Activated CD4-positive, alpha-beta T cell treated with anti-CD3 and anti-CD28 coated beads, Interleukin-2, amount 50 U/mL, for 4 hours (primary cell): ENCODE measurements at regions not wholly inside any gene's neighbourhood (a gene's known extent, or its start where the extent isn't known, plus 50 kb on each side); places are given as distances from the start of the nearest gene placed in this dataset.

Experiments
- DNase-seq, 2 experiments: peaks; one replicate each; pipeline ENCODE4 v3.0.0-alpha.2; 2020

GRCh38 chr14:66076176-66076575 is 410.0 kb upstream of the CCDC196 start:
- no peak for DNase-seq

DNA sequence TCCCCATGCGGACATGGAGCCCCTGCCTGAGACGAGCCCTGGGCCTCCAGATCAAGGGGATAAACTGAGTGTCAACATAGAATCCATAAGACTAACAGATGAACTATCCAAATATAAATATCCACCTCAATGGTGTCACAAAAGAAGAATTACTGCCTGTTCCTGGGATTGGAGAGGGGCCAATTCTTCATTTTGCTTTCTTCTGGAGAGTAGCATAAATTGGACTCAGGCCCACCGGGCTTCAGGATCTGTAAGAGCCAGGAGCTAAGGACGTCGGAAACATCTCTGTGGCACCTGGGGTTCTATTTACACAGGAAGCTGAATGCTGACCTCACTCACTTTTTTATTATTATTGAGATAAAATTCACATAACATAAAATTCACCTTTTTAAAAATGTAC is 408.2 kb upstream of the CCDC196 start:
- no peak for DNase-seq

GRCh38 chr14:66081594-66082376 is 404.4 kb upstream of the CCDC196 start:
- DNase-seq: no peak

- no peak for DNase-seq
Measured at GRCh38 chr14:66085224-66085623, 400.9 kb upstream of the CCDC196 start.

DNA sequence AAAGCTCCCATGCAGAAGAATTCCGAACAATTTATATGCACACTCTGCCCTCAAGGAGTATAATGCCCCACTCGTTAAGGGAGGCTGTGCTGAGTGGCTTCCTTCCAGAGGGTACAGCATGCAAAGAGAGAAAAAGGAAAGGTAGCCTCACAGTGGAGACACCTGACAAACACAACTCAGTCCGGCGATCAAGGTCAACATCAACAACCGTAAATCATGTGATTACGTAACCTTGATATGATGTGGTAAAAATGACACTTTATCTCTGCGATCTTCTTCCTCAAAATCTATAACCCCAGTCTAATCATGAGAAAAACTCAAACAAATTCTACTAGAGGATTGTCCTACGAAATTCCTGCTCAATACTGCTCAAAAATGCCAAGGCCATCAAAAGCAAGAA is 400.5 kb upstream of the CCDC196 start:
- DNase-seq: no peak

GRCh38 chr14:66087231-66087630 is 398.9 kb upstream of the CCDC196 start:
- DNase-seq: no peak

- DNase-seq: no peak
Measured at GRCh38 chr14:66088656-66089055, 397.5 kb upstream of the CCDC196 start.

DNA sequence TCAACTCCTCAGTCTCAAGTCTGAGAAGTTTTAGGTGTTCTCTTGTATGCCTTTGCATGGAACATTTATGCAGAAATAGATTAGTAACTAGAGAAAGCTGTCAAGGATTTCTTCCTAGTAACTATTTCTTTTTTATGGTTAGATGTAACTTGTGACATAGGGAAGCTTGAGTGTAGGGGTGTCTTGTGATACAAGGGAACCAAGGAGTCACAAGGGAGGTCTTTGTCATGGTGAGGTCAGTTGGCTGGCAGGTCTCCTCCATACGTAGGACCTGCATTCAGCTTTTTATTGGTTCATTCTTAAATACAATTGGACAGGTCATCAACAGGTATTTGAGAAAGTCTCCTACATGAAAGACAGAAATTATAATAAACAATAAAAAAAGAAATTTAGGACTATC is 394.0 kb upstream of the CCDC196 start:
- DNase-seq: no peak

- no peak for DNase-seq
Measured at GRCh38 chr14:66092748-66093147, 393.4 kb upstream of the CCDC196 start.

DNA sequence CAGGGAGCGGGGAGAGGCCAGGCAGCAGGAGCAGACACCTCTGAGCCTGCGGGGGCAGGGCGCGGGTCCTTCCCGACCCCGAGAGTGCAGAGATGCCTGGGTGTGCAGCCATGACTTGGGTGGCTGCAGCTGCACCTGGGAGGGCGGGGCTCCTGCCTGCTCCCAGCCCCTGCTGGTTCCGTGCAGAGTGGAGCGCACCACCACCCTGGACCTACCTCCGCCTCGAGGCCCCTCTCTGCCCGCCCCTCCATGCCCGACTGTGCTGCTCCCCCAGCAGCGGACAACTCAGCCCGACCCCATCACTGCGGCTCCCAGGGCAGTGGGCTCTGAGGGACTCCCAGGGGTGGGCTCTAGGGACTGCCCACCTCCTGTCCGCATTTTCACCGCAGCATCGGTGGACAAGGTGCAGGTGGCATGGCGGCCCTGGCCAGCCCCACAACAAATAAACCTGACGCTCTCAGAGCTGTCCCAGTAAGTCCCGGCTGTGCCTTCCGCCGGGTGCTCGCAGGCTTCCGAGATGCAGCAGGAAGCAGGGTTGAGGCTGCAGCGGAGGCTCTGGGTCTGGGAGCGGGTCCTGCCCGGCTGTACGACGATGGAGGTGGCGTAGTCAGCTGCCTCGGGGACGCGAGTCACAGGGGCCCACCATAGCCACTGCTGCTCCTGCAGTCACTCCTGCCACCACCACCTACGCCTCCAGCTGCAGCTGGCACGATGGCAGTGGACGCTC is 392.0 kb upstream of the CCDC196 start:
- no peak for DNase-seq

DNA sequence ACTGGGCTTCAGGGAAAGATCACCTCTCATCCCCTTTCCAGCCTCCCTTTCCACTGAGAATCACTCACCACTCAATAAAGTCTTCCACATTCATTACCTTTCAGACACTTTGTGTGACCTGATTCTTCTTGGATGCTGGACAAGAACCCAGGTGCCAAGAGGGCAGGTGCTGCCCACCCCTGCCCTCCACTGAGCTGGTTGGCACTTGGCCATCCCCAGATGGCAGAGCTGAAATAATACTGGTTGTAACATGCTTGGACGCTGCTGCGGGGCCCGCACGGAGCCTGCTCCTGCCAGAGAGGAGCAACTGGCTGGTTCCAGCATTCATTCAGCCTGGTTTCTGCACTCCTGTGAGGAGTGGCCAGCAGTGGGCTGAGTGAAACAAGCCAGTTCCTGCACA is 386.7 kb upstream of the CCDC196 start:
- DNase-seq: no peak

DNA sequence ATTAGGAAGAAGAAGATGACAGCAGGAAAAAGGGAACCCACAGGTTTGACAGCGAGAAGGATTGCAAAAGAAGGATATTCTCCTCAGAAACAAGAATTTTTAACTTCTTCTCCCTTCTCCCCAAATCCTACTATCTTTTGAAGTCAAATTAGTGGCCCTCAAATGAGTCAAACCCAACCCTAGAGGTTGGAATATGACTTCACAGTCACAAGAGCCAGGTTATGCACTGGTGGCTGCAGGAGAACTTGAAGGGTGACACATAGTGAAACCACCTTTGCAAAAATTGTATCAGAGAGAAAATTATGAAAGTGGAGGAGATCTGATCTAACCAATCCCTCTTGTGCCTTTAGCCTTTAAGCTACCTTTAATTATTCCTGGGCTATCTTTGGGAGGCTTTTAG is 386.2 kb upstream of the CCDC196 start:
- no peak for DNase-seq

GRCh38 chr14:66101662-66102061 is 384.5 kb upstream of the CCDC196 start:
- DNase-seq: no peak

DNA sequence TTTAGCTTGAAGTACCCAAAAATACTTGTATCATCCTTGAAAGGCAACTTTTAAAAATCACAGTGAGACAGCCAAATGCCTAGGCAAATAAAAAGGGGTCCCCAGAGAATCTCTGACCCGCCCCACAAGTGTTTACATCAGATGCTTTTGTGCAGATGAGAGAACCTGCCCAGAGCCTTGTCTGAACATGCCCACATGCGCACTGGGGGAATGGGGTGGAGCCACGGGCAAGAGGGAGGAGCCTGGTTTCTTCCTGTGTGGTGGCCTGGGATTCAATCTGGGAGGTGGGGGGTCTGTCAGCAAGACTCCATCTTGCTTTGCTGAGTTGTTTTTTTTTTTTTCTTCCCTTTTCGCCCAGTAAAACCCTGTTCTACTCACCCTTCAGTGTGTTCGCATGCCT is 381.7 kb upstream of the CCDC196 start:
- DNase-seq: no peak

DNA sequence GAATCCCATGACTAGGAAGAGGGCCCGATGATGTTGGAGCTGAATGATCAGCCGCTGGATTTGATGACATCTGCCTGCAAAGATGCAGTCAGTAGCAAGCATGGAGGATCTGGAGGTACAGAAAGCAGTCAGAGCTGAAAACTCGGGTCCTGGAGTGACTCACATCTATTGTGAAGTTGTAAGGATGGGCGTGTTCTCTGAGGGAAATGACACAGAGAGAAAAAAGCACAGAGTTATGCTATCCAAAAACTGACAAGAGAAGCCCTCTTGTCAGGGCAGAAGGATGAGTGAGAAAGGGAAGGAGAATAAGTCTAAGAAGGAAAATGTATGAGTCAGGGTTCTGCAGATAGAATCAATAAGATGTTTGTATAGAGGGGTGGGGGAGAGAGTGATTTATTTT is 380.4 kb upstream of the CCDC196 start:
- no peak for DNase-seq

DNA sequence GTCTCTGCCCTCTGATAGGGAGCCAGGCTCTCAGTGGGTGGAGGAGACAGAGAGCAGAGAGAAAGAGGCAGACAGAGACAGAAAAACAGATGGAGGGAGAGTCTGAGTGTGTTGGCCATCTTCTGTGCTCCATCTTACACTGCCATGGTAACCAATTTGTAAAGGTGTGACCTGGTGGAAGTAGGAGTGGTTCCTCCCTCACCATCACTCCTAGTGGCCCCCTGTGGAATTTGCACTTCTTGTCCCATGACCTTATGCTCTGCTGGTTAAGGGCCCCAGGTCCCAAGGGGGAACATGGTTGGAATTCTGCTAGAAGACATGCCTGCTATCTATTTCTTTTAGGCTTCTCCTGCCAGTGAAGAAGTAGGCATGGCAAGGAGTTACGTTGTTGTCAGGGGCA is 376.7 kb upstream of the CCDC196 start:
- DNase-seq: no peak

DNA sequence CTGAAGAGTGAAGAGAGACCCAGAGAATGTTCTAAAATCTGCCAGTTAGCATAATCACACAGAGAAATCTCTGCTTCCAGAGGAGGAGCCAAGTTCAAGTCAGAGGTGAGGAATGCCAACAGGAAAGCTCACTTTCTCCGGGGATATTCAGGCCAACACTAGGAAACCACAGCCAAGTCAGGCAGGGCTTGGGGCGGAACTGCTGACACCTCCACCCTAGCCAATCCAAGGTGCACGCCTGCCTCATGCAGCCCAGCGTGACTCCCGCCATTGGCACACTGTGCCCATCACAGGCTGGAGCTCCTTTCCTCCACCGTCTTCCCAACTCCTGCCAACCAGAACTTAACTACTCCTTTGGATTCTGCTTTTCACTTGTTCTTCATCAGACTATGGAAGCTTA is 374.3 kb upstream of the CCDC196 start:
- no peak for DNase-seq

GRCh38 chr14:66114071-66114470 is 372.1 kb upstream of the CCDC196 start:
- DNase-seq: no peak

GRCh38 chr14:66115740-66116502 is 370.2 kb upstream of the CCDC196 start:
- DNase-seq: no peak

GRCh38 chr14:66116732-66117131 is 369.4 kb upstream of the CCDC196 start:
- DNase-seq: no peak

- no peak for DNase-seq
Measured at GRCh38 chr14:66117600-66117999, 368.6 kb upstream of the CCDC196 start.

DNA sequence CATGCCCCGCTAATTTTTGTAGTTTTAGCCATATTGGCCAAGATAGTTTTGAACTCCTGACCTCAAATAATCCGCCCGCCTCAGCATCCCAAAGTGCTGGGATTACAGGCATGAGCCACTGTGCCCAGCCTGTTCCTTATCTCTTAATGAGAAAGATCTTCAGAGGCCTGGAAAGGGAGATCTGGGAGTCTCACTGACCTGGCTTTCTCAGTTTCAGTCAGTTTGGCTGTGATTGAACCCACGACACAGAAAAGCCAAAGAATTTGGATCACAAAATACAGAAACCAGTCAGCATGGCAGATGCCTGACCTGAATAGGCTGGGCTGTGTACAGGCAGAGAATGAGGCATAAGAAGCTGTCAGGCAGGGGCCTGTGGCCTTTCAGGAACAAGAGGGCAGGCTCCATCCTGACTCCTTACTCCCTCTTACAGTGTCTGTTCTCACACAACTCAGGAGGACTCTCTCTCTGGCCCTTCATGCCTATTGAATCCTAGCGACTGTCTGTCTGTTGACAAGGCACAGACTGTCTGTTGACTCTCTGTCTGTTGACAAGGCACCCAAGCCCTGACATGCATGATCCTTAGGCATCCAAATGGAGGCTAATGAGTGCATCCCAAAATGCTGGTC is 366.5 kb upstream of the CCDC196 start:
- DNase-seq: no peak

DNA sequence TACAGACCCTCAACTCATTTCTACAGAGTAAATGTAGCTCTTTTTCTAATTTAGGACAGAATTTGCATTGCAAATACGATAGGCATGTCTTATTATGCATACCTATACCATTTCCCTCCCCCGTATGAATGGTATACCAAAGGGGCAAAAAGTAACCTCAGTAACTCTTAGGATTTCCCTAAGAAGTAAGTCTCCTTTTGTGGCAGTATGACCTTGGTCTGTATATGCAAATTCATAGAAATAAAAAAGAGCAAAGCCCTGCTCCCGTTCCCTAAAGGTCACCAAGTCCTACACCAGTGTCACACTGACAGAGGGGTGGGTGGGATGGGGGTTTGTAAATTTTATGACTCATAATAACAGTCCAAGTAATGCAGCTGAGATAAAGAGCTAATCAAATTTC is 365.8 kb upstream of the CCDC196 start:
- DNase-seq: no peak
